ENCODE measurements at regions not wholly inside any gene's neighbourhood (a gene's known extent, or its start where the extent isn't known, plus 50 kb on each side); places are given as distances from the start of the nearest gene placed in this dataset.

DNA sequence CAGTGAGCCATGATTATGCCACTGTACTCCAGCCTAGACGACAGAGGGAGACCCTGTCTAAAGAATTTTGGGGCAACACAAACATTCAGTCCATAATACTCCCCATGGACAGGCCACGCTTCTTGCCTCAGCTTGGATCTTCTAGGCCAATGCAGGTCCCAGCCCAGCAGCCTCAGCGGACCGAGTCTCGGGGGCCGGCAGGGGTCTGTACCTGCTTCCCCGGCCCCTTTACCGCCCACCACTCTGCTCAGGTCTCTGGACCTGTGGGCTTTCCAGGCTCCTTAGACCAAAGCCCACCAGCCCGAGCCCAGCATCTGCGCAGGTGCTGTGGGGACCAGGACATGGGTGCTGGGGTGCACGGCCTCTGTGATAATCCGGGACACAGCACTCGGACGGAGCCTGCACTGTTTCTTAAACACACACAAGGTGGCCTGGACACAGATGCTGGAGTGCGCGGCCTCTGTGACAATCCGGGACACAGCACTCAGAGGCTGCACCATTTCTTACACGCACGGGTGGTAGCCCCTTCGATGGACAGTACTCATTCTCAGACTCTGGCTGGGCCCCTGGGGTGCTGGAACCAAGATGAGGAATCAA, 62.1 kb upstream of the GPC1 start:
- TF ChIP-seq EZH2phosphoT487 (IDR thresholded peaks at IDR 0.05; ENCODE audit: insufficient read depth, low read depth) (no peak), EZH2 (IDR thresholded peaks at IDR 0.05; ENCODE audit: insufficient read depth, poor library complexity, severe bottlenecking) (no peak)
- H3K79me2 ChIP-seq (ENCODE audit: insufficient read depth): no peaks in the 10 kb centered on the region
- H3K27ac ChIP-seq: peak overlapping the region; percentile 75
- H3K4me3 ChIP-seq: no peak overlapping the region
- H3K9me2 ChIP-seq (ENCODE audit: insufficient read depth): no peaks in the 10 kb centered on the region
- in situ Hi-C loops (cut with MboI): no loop called here
- peaks cover 33% of the 10 kb centered on the region for H3K4me1 ChIP-seq (ENCODE audit: insufficient read depth)
- no peaks in the 10 kb centered on the region for H4K20me1 ChIP-seq (ENCODE audit: insufficient read depth)
- 0 out of 2 replicates have a peak, but pooled peaks cover 3% of the 10 kb centered on the region for H3F3A ChIP-seq (ENCODE audit: insufficient read depth)
- no peaks in the 10 kb centered on the region for H3K9me3 ChIP-seq (ENCODE audit: low read depth)
- H3K36me3 ChIP-seq (ENCODE audit: low read depth): no peaks in the 10 kb centered on the region
- no peak overlapping the region for H2AFZ ChIP-seq
- WGBS, 2 experiments (ENCODE audit: low coverage in 1 of 2, low lambda C conversion rate in 2 of 2, missing lambda C conversion rate in 2 of 2): 91 to 95% methylated on average over 20 of the region's 20 CpGs
- no peak for DNase-seq
- H3K9ac ChIP-seq: peak overlapping the region; percentile 69
- H3K4me2 ChIP-seq (ENCODE audit: unreplicated experiment): no peak overlapping the region
- no peaks in the 10 kb centered on the region for H3K27me3 ChIP-seq (replicated peaks; ENCODE audit: insufficient read depth)

GRCh38 chr2:240374085-240374907, 61.2 kb upstream of the GPC1 start:
- 4 to 6% methylated on average over 21 to 22 of the region's 22 CpGs for WGBS, 2 experiments (ENCODE audit: low coverage in 1 of 2, low lambda C conversion rate in 2 of 2, missing lambda C conversion rate in 2 of 2)
- H3K4me1 ChIP-seq (ENCODE audit: insufficient read depth): peaks cover 33% of the 10 kb centered on the region
- H3K9me2 ChIP-seq (ENCODE audit: insufficient read depth): no peaks in the 10 kb centered on the region
- no peak overlapping the region for H3K4me2 ChIP-seq (ENCODE audit: unreplicated experiment)
- in situ Hi-C loops (cut with MboI): no loop called here
- peak overlapping the region; percentile 23 for H2AFZ ChIP-seq
- H3K27ac ChIP-seq: peak overlapping the region; percentile 75
- no peaks in the 10 kb centered on the region for H4K20me1 ChIP-seq (ENCODE audit: insufficient read depth)
- no peak overlapping the region for H3K4me3 ChIP-seq
- 0 out of 2 replicates have a peak, but pooled peaks cover 3% of the 10 kb centered on the region for H3F3A ChIP-seq (ENCODE audit: insufficient read depth)
- H3K79me2 ChIP-seq (ENCODE audit: insufficient read depth): no peaks in the 10 kb centered on the region
- TF ChIP-seq EZH2phosphoT487 (IDR thresholded peaks at IDR 0.05; ENCODE audit: insufficient read depth, low read depth) (no peak), EZH2 (IDR thresholded peaks at IDR 0.05; ENCODE audit: insufficient read depth, poor library complexity, severe bottlenecking) (no peak)
- peak overlapping the region; percentile 69 for H3K9ac ChIP-seq
- DNase-seq: peak; percentile 96
- no peaks in the 10 kb centered on the region for H3K27me3 ChIP-seq (replicated peaks; ENCODE audit: insufficient read depth)
- H3K9me3 ChIP-seq (ENCODE audit: low read depth): no peaks in the 10 kb centered on the region
- H3K36me3 ChIP-seq (ENCODE audit: low read depth): no peaks in the 10 kb centered on the region

GRCh38 chr2:240375024-240375645, 60.3 kb upstream of the GPC1 start:
- Histone ChIP-seq H3K36me3 (ENCODE audit: low read depth) (no peaks in the 10 kb centered on the region), H3K4me2 (ENCODE audit: unreplicated experiment) (no peak overlapping the region), H3K27me3 (replicated peaks; ENCODE audit: insufficient read depth) (no peaks in the 10 kb centered on the region), H3K9me3 (ENCODE audit: low read depth) (no peaks in the 10 kb centered on the region), H2AFZ (no peak overlapping the region), H3K4me3 (no peak overlapping the region), H3K27ac (peak overlapping the region; percentile 75), H3K9ac (no peak overlapping the region), H3K4me1 (ENCODE audit: insufficient read depth) (peaks cover 26% of the 10 kb centered on the region), H3K79me2 (ENCODE audit: insufficient read depth) (no peaks in the 10 kb centered on the region), H3K9me2 (ENCODE audit: insufficient read depth) (no peaks in the 10 kb centered on the region), H3F3A (ENCODE audit: insufficient read depth) (0 out of 2 replicates have a peak, but pooled peaks cover 3% of the 10 kb centered on the region), H4K20me1 (ENCODE audit: insufficient read depth) (no peaks in the 10 kb centered on the region)
- 97 to 99% methylated on average over 28 of the region's 28 CpGs for WGBS, 2 experiments (ENCODE audit: low coverage in 1 of 2, low lambda C conversion rate in 2 of 2, missing lambda C conversion rate in 2 of 2)
- TF ChIP-seq EZH2phosphoT487 (IDR thresholded peaks at IDR 0.05; ENCODE audit: insufficient read depth, low read depth) (no peak), EZH2 (IDR thresholded peaks at IDR 0.05; ENCODE audit: insufficient read depth, poor library complexity, severe bottlenecking) (no peak)
- in situ Hi-C loops (cut with MboI): no loop called here
- no peak for DNase-seq

- Histone ChIP-seq H3K4me1 (ENCODE audit: insufficient read depth) (peaks cover 17% of the 10 kb centered on the region), H3K27me3 (replicated peaks; ENCODE audit: insufficient read depth) (no peaks in the 10 kb centered on the region), H2AFZ (no peak overlapping the region), H3K36me3 (ENCODE audit: low read depth) (no peaks in the 10 kb centered on the region), H3K4me3 (no peak overlapping the region), H3K9ac (no peak overlapping the region), H4K20me1 (ENCODE audit: insufficient read depth) (no peaks in the 10 kb centered on the region), H3K79me2 (ENCODE audit: insufficient read depth) (no peaks in the 10 kb centered on the region), H3K4me2 (ENCODE audit: unreplicated experiment) (no peak overlapping the region), H3K27ac (no peak overlapping the region), H3F3A (ENCODE audit: insufficient read depth) (0 out of 2 replicates have a peak, but pooled peaks cover 6% of the 10 kb centered on the region), H3K9me2 (ENCODE audit: insufficient read depth) (no peaks in the 10 kb centered on the region), H3K9me3 (ENCODE audit: low read depth) (no peaks in the 10 kb centered on the region)
- 65 to 70% methylated on average over 12 of the region's 12 CpGs for WGBS, 2 experiments (ENCODE audit: low coverage in 1 of 2, low lambda C conversion rate in 2 of 2, missing lambda C conversion rate in 2 of 2)
- no peak for TF ChIP-seq EZH2 (IDR thresholded peaks at IDR 0.05; ENCODE audit: insufficient read depth, poor library complexity, severe bottlenecking)
- no peak for TF ChIP-seq EZH2phosphoT487 (IDR thresholded peaks at IDR 0.05; ENCODE audit: insufficient read depth, low read depth)
- in situ Hi-C loops (cut with MboI): no loop called here
- DNase-seq: no peak
Observed at GRCh38 chr2:240376739-240377138, 58.7 kb upstream of the GPC1 start.

Data from GM23248 (cell line).